Osteoblast (primary cell): ENCODE measurements at regions not wholly inside any gene's neighbourhood (a gene's known extent, or its start where the extent isn't known, plus 50 kb on each side); places are given as distances from the start of the nearest gene placed in this dataset.
A peak's percentile ranks its signal among the peaks of the same experiment; 100 is the strongest.

Experiments
- DNase-seq: peaks from one replicate; pipeline ENCODE4 v3.0.0; 2011; ENCODE audit warnings: low spot score, mixed read lengths; ENCODE audit not compliant: insufficient read length; ENCODE audit errors: missing footprints
- H2AFZ ChIP-seq: 2 replicates; pipeline ENCODE4 v1.6.0; 2011; ENCODE audit warnings: mild to moderate bottlenecking, low read length
- H3K27ac ChIP-seq: 2 replicates; pipeline ENCODE4 v1.5.1; 2011; ENCODE audit warnings: mild to moderate bottlenecking, low read depth, low read length, moderate library complexity
- H3K27me3 ChIP-seq: 2 replicates; pipeline ENCODE4 v1.6.0; 2012; ENCODE audit warnings: mild to moderate bottlenecking, control low read depth, inconsistent platforms, low read length, moderate library complexity; ENCODE audit not compliant: insufficient read depth
- H3K36me3 ChIP-seq: 2 replicates; pipeline ENCODE4 v1.5.1; 2011; ENCODE audit warnings: mild to moderate bottlenecking, low read length, control low read depth, moderate library complexity; ENCODE audit not compliant: insufficient read depth
- H3K4me1 ChIP-seq: 2 replicates; pipeline ENCODE4 v1.5.1; 2011; ENCODE audit warnings: mild to moderate bottlenecking, low read length, control low read depth, moderate library complexity; ENCODE audit not compliant: insufficient read depth
- H3K4me2 ChIP-seq: 2 replicates; pipeline ENCODE4 v1.6.0; 2011; ENCODE audit warnings: mild to moderate bottlenecking, low read length; ENCODE audit not compliant: insufficient read depth
- H3K4me3 ChIP-seq: fragments of 200-600 bp; sonication (generic); 3 replicates; pipeline ENCODE4 v1.5.1; 2012; ENCODE audit warnings: mild to moderate bottlenecking, low read length, inconsistent platforms; ENCODE audit not compliant: insufficient read depth
- H3K79me2 ChIP-seq: 2 replicates; pipeline ENCODE4 v1.6.0; 2012; ENCODE audit warnings: mild to moderate bottlenecking, low read length, control low read depth, inconsistent platforms; ENCODE audit not compliant: insufficient read depth
- H3K9me3 ChIP-seq: 2 replicates; pipeline ENCODE4 v1.5.1; 2011; ENCODE audit warnings: low read depth, low read length, control low read depth
- H4K20me1 ChIP-seq: 2 replicates; pipeline ENCODE4 v1.6.0; 2012; ENCODE audit warnings: mild to moderate bottlenecking, low read length, control low read depth; ENCODE audit not compliant: insufficient read depth
- CTCF ChIP-seq: IDR thresholded peaks from 2 replicates; pipeline ENCODE4 v1.5.1; 2011; ENCODE audit warnings: mild to moderate bottlenecking, low read depth, low read length, moderate library complexity; ENCODE audit errors: extremely low read depth

- Histone ChIP-seq H3K79me2 (no peaks in the 10 kb centered on the region), H2AFZ (no peak overlapping the region), H3K4me2 (peak overlapping the region; percentile 66), H3K4me1 (peaks cover 36% of the 10 kb centered on the region), H4K20me1 (no peaks in the 10 kb centered on the region), H3K4me3 (no peak overlapping the region), H3K27ac (peak overlapping the region; percentile 73), H3K36me3 (no peaks in the 10 kb centered on the region), H3K27me3 (no peaks in the 10 kb centered on the region), H3K9me3 (no peaks in the 10 kb centered on the region)
- no peak for TF ChIP-seq CTCF
- no peak for DNase-seq
Measured at GRCh38 chr3:191070762-191071403, 128.2 kb upstream of the OSTN start.

DNA sequence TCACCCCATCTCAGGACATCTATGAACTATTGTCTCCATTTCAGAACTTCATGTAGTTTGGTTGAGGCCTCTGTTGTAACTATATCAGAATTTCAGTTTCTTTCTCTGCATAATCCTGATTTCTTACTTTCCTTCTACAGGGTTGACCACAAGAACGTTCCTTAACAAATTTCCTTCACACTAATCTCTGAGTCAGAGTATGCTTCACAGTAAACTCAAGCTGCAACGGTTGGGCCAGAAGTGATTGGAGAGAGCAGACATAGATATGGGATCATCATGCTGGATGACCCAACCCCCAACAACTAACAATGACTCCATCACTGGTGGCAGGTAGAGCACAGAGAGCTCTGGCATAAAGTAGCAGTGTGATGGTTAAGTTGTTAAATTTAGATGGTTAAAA is 128.8 kb upstream of the OSTN start:
- Histone ChIP-seq H3K79me2 (no peaks in the 10 kb centered on the region), H2AFZ (peak overlapping the region; percentile 44), H3K27ac (peak overlapping the region; percentile 73), H3K36me3 (no peaks in the 10 kb centered on the region), H3K9me3 (no peaks in the 10 kb centered on the region), H3K4me2 (peak overlapping the region; percentile 66), H3K4me1 (peaks cover 42% of the 10 kb centered on the region), H3K27me3 (no peaks in the 10 kb centered on the region), H4K20me1 (no peaks in the 10 kb centered on the region), H3K4me3 (no peak overlapping the region)
- TF ChIP-seq CTCF, result no peak
- peak; percentile 72 for DNase-seq

DNA sequence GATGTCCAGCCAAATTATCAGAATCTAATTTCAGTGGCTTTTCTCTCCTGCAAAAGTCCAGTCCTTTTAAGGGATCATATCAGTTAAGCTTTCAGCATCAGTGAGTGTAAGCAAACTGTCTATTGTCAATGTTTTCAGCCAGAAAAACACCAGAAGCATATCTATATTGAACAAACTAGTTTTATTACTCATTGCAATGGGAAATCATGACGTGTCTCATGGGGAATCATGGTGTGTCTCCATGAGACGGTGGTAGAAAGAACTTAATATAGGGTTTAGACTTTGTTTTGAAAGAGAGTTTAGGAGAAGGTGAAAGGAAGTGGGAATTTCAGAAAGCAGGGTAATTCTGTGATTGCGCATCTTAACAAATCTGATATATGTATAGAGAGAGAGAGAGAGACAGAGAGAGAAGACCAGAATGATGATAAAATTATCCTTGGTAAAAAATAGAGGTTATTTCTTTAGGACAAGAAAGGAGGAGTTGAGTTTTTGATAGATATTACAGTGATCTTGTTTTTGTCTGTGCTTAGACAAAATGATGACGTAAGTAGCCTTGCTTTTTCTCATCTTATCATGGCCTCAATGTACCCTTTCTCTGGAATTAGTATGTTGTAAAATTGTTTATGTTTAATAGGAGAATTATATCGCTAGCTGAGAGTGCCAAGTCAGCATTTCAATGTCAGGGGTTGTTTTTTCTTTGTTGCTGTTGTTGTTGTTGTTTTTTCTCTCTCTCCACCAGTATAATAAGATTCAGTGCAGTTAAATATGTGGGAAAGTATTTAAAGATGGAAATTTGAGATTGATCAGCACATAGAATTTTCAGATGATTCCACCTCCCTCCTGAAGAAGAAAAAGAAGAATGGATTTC is 129.9 kb upstream of the OSTN start:
- H3K36me3 ChIP-seq, result no peaks in the 10 kb centered on the region
- no peaks in the 10 kb centered on the region for H3K79me2 ChIP-seq
- H4K20me1 ChIP-seq, result no peaks in the 10 kb centered on the region
- peak overlapping the region; percentile 36 for H2AFZ ChIP-seq
- TF ChIP-seq CTCF, result no peak
- H3K27me3 ChIP-seq, result no peaks in the 10 kb centered on the region
- H3K9me3 ChIP-seq, result no peaks in the 10 kb centered on the region
- DNase-seq, result no peak
- H3K27ac ChIP-seq, result peak overlapping the region; percentile 73
- H3K4me3 ChIP-seq, result no peak overlapping the region
- peaks cover 47% of the 10 kb centered on the region for H3K4me1 ChIP-seq
- no peak overlapping the region for H3K4me2 ChIP-seq

GRCh38 chr3:191066669-191067068 is 132.4 kb upstream of the OSTN start:
- no peaks in the 10 kb centered on the region for H3K79me2 ChIP-seq
- peak overlapping the region; percentile 1 for H3K27ac ChIP-seq
- no peak overlapping the region for H3K4me2 ChIP-seq
- no peak overlapping the region for H2AFZ ChIP-seq
- no peak for TF ChIP-seq CTCF
- H3K9me3 ChIP-seq, result no peaks in the 10 kb centered on the region
- H3K36me3 ChIP-seq, result no peaks in the 10 kb centered on the region
- no peaks in the 10 kb centered on the region for H4K20me1 ChIP-seq
- no peak overlapping the region for H3K4me3 ChIP-seq
- no peak for DNase-seq
- peaks cover 47% of the 10 kb centered on the region for H3K4me1 ChIP-seq
- H3K27me3 ChIP-seq, result no peaks in the 10 kb centered on the region
